Peyer's patch (tissue), 4 donors: ENCODE measurements at regions not wholly inside any gene's neighbourhood (a gene's known extent, or its start where the extent isn't known, plus 50 kb on each side); places are given as distances from the start of the nearest gene placed in this dataset.

Experiments used
- DNase-seq, 3 donors: peaks; one replicate each; pipeline ENCODE4 v3.0.0-alpha.2; 2017 to 2019
- H3K27ac ChIP-seq, 4 donors: fragments of 200-600 bp; sonication (generic); one replicate each; pipeline ENCODE4 v1.5.1; 2016 to 2019
- H3K27me3 ChIP-seq, 2 donors: fragments of 200-600 bp; sonication (generic); one replicate each; pipeline ENCODE4 v1.5.1; 2019
- H3K36me3 ChIP-seq, 3 donors: fragments of 200-600 bp; sonication (generic); one replicate each; pipeline ENCODE4 v1.5.1; 2016 to 2019
- H3K4me1 ChIP-seq, 4 donors: fragments of 200-600 bp; sonication (generic); one replicate each; pipeline ENCODE4 v1.5.1; 2016 to 2019
- H3K4me3 ChIP-seq, 4 donors: fragments of 200-600 bp; sonication (generic); 1 replicate in 3 of 4; 2 replicates in 1 of 4; pipeline ENCODE4 v1.5.1; 2016 to 2019; ENCODE audit warnings: mild to moderate bottlenecking in 1 of 4
- H3K9me3 ChIP-seq, 4 donors: fragments of 200-600 bp; sonication (generic); one replicate each; pipeline ENCODE4 v1.5.1; 2016 to 2019; ENCODE audit warnings: mild to moderate bottlenecking in 1 of 4
- POLR2A ChIP-seq, 2 donors: fragments of 450-650 bp; IDR thresholded peaks; one replicate each; pipeline ENCODE4 v1.5.1; 2017; ENCODE audit warnings: antibody characterized with exemption in 2 of 2, mild to moderate bottlenecking in 2 of 2, moderate library complexity in 2 of 2
- TF ChIP-seq, protein P1 (sequence below), 6 experiments: fragments of 450-650 bp in 4 of 6; fragments of 200-600 bp in 2 of 6; sonication (generic) in 1 of 6; IDR thresholded peaks; one replicate each; pipeline ENCODE4 v1.5.1; 2017 to 2019; ENCODE audit warnings: antibody characterized with exemption in 6 of 6, mild to moderate bottlenecking in 3 of 6, moderate library complexity in 1 of 6

DNA sequence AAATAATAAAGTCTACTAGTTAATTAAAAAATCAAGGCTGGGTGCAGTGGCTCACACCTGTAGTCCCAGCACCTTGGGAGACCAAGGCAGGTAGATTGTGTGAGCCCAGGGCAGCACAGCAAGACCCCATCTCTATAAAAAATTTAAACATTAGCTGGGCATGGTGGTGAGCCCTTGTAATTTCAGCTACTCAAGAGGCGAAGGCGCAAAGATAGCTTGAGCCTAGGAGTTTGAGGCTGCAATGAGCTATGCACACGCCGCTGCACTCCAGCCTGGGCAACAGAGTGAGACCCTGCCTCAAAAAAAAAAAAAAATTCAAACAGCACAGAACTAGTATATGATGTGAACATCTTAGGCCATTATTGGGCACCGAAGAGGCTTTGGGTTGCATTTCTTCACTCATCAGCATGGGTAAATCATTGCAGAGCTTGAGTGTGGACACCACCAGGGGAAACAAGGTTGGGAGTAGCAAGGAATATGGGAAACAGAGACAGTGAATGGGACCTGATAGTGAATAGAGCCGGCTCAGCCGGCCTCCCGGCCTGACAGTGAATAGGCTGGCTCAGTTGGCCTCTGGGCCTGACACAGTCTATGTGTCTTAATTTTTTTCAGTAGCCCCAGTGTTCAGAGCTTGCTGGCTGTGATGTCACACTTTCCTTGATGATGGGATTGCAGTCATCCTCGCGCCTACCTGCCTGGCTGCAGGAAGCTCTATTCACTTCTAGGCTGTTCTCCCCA is 89.1 kb upstream of the ERRFI1 start:
- Histone ChIP-seq H3K4me3 (no peak overlapping the region), H3K27me3 (no peaks in the 10 kb centered on the region), H3K4me1 (peaks cover 0 to 9% (median 3%) of the 10 kb centered on the region in 4 donors), H3K9me3 (no peaks in the 10 kb centered on the region), H3K36me3 (no peaks in the 10 kb centered on the region), H3K27ac (peak overlapping the region in 2 of 4 donors; percentile 50 to 88)
- no peak for DNase-seq
- TF ChIP-seq, protein P1, sequence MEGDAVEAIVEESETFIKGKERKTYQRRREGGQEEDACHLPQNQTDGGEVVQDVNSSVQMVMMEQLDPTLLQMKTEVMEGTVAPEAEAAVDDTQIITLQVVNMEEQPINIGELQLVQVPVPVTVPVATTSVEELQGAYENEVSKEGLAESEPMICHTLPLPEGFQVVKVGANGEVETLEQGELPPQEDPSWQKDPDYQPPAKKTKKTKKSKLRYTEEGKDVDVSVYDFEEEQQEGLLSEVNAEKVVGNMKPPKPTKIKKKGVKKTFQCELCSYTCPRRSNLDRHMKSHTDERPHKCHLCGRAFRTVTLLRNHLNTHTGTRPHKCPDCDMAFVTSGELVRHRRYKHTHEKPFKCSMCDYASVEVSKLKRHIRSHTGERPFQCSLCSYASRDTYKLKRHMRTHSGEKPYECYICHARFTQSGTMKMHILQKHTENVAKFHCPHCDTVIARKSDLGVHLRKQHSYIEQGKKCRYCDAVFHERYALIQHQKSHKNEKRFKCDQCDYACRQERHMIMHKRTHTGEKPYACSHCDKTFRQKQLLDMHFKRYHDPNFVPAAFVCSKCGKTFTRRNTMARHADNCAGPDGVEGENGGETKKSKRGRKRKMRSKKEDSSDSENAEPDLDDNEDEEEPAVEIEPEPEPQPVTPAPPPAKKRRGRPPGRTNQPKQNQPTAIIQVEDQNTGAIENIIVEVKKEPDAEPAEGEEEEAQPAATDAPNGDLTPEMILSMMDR (IDR thresholded peaks at IDR 0.05) = no peak
- TF ChIP-seq POLR2A (IDR thresholded peaks at IDR 0.05) = no peak

DNA sequence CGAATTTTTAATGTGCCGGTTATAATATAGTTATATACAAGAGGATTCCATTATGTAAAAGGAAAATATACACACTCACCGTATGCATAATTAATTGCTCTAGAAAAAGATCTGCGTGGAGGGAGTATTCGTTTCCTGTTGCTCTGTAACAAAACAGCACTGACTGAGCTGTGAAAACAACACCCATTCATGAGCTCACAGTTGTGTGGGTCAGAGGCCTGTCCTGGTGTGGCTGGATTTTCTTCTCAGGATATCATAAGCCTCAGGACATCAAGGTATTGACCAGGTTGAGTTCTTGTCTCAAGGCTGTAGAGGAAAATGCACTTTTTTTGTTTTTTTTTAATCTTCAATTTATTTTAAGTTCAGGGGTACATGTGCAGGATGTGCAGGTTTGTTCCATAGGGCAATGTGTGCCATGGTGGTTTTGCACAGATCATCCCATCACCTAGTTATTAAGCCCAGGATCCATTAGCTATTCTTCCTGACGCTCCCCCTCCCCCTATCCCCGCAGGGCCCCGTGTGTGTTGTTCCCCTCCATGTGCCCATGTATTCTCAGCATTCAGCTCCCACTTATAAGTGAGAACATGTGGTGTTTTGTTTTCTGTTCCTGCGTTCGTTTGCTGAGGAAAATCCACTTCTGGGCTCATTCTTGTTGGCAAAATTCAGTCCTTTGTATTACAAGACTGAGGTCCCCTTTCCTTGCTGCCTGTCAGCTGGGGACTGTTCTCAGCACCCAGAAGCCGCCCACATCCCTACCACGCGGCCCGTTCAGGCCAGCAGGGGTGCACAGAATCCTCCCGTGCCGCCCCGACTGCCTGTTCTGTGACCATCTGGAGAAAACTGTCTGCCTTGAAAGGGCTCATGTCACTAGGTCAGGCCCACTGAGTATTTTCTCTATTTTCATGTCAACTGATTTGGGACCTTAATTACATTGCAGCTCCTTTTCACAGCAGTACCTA is 87.4 kb upstream of the ERRFI1 start:
- Histone ChIP-seq H3K36me3 (no peaks in the 10 kb centered on the region), H3K27ac (peak overlapping the region in 1 of 4 donors; percentile 11), H3K9me3 (no peaks in the 10 kb centered on the region), H3K4me3 (no peak overlapping the region), H3K27me3 (no peaks in the 10 kb centered on the region), H3K4me1 (peaks cover 0 to 8% (median 3%) of the 10 kb centered on the region in 4 donors)
- DNase-seq = no peak
- no peak for TF ChIP-seq POLR2A (IDR thresholded peaks at IDR 0.05)
- TF ChIP-seq, protein P1 (IDR thresholded peaks at IDR 0.05) = no peak

GRCh38 chr1:8112611-8113261 is 86.6 kb upstream of the ERRFI1 start:
- Histone ChIP-seq H3K27ac (no peak overlapping the region), H3K4me3 (no peak overlapping the region), H3K4me1 (peaks cover 0 to 8% (median 3%) of the 10 kb centered on the region in 4 donors), H3K36me3 (no peaks in the 10 kb centered on the region), H3K9me3 (no peaks in the 10 kb centered on the region), H3K27me3 (no peaks in the 10 kb centered on the region)
- TF ChIP-seq, protein P1 (IDR thresholded peaks at IDR 0.05) = no peak
- TF ChIP-seq POLR2A (IDR thresholded peaks at IDR 0.05) = no peak
- no peak for DNase-seq

DNA sequence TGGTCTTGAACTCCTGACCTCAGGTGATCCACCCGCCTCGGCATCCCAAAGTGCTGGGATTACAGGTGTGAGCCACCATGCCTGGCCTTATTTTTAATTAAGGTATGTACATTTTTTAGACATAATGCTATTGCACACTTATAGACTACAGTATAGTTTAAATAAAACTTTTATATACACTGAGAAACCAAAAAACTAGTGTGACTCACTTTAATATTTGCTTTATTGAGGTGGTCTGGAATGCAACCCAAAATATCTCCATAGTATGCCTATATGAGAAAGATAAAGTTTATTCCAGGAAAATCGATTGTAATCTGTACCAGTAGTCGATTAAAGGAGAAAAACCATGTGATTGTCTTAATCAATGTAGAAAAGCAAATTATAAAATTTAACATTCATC is 85.5 kb upstream of the ERRFI1 start:
- no peak overlapping the region for H3K27ac ChIP-seq
- peaks cover 0 to 6% (median 3%) of the 10 kb centered on the region in 4 donors for H3K4me1 ChIP-seq
- H3K4me3 ChIP-seq = no peak overlapping the region
- no peaks in the 10 kb centered on the region for H3K9me3 ChIP-seq
- no peaks in the 10 kb centered on the region for H3K36me3 ChIP-seq
- TF ChIP-seq POLR2A (IDR thresholded peaks at IDR 0.05) = no peak
- TF ChIP-seq, protein P1 (IDR thresholded peaks at IDR 0.05) = no peak
- no peaks in the 10 kb centered on the region for H3K27me3 ChIP-seq
- DNase-seq = no peak

- no peaks in the 10 kb centered on the region for H3K27me3 ChIP-seq
- TF ChIP-seq, protein P1 (IDR thresholded peaks at IDR 0.05) = no peak
- TF ChIP-seq POLR2A (IDR thresholded peaks at IDR 0.05) = no peak
- DNase-seq = no peak
Measured at GRCh38 chr1:8109216-8109615, 83.1 kb upstream of the ERRFI1 start.

More at GRCh38 chr1:8109216-8109615, 83.1 kb upstream of the ERRFI1 start:
- H3K4me1 ChIP-seq = no peaks in the 10 kb centered on the region
- no peaks in the 10 kb centered on the region for H3K36me3 ChIP-seq
- H3K4me3 ChIP-seq = no peak overlapping the region
- H3K9me3 ChIP-seq = no peaks in the 10 kb centered on the region
- no peak overlapping the region for H3K27ac ChIP-seq
